ENCODE measurements at regions not wholly inside any gene's neighbourhood (a gene's known extent, or its start where the extent isn't known, plus 50 kb on each side); places are given as distances from the start of the nearest gene placed in this dataset.

DNA sequence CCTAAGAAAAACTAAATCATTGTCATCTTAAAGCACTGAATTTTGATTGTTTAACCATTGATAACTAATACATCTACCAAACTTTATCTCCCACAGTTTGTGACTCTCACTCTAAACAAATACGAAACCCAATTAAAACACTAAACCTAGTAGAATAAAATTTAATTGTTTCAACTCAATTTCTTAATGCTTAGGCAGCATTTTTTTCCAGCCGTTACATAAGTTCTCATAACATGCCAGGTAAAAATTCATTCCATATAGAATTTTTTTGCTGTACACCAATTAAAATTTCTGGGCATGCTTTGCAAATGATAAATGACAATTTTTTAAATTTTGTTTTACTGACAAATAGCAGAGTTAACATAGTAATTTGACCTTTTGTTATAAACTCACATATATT lies 658.2 kb upstream of the FLRT2 start:
- TF ChIP-seq CTCF (IDR thresholded peaks at IDR 0.05) (no peak), ZFX (IDR thresholded peaks at IDR 0.05; ENCODE audit: borderline replicate concordance) (no peak)

Data from 22Rv1 (cell line).